H9 (cell line): ENCODE measurements at regions not wholly inside any gene's neighbourhood (a gene's known extent, or its start where the extent isn't known, plus 50 kb on each side); places are given as distances from the start of the nearest gene placed in this dataset.

ENCODE experiments used
- DNase-seq: peaks from one replicate; pipeline ENCODE4 v3.0.0-alpha.2; 2017
- H2AFZ ChIP-seq: one replicate; pipeline ENCODE4 v1.6.1; 2013; ENCODE audit warnings: mild to moderate bottlenecking, low read length, control low read depth, moderate library complexity
- H2AK5ac ChIP-seq: 2 replicates; pipeline ENCODE4 v1.6.1; 2013; ENCODE audit warnings: low read length, control low read depth, mixed read lengths; ENCODE audit not compliant: insufficient read length
- H2BK120ac ChIP-seq: one replicate; pipeline ENCODE4 v1.6.1; 2013; ENCODE audit warnings: low read depth, mild to moderate bottlenecking, low read length, control low read depth, inconsistent platforms; ENCODE audit not compliant: poor library complexity, severe bottlenecking
- H2BK12ac ChIP-seq: 2 replicates; pipeline ENCODE4 v1.6.1; 2013; ENCODE audit warnings: low read length, control low read depth, mixed read lengths, low read depth; ENCODE audit not compliant: insufficient read length
- H2BK15ac ChIP-seq: 2 replicates; pipeline ENCODE4 v1.6.1; 2013; ENCODE audit warnings: low read depth, low read length, control low read depth
- H2BK20ac ChIP-seq: one replicate; pipeline ENCODE4 v1.6.1; 2013; ENCODE audit warnings: low read depth, mild to moderate bottlenecking, low read length, control low read depth, inconsistent platforms; ENCODE audit not compliant: poor library complexity, severe bottlenecking
- H2BK5ac ChIP-seq: 2 replicates; pipeline ENCODE4 v1.6.1; 2013; ENCODE audit warnings: low read length, control low read depth, mixed read lengths; ENCODE audit not compliant: insufficient read length
- H3K14ac ChIP-seq: 2 replicates; pipeline ENCODE4 v1.6.1; 2013; ENCODE audit warnings: low read length, control low read depth; ENCODE audit not compliant: insufficient read depth
- H3K18ac ChIP-seq: 2 replicates; pipeline ENCODE4 v1.6.1; 2013; ENCODE audit warnings: low read depth, mild to moderate bottlenecking, mixed read lengths, low read length, control low read depth; ENCODE audit not compliant: insufficient read length
- H3K23ac ChIP-seq: 2 replicates; pipeline ENCODE4 v1.6.1; 2013; ENCODE audit warnings: low read length, control low read depth, mixed read lengths, low read depth; ENCODE audit not compliant: insufficient read length
- H3K23me2 ChIP-seq: 2 replicates; pipeline ENCODE4 v1.6.1; 2013; ENCODE audit warnings: low read depth, mild to moderate bottlenecking, mixed read lengths, low read length, control low read depth; ENCODE audit not compliant: insufficient read length, poor library complexity, severe bottlenecking
- H3K27ac ChIP-seq: 2 replicates; pipeline ENCODE4 v1.5.1; 2013; ENCODE audit warnings: low read length, control low read depth, mixed read lengths, low read depth; ENCODE audit not compliant: insufficient read length
- H3K27me3 ChIP-seq: 2 replicates; pipeline ENCODE4 v1.6.1; 2013; ENCODE audit warnings: low read length, control low read depth, inconsistent platforms; ENCODE audit not compliant: insufficient read depth
- H3K4ac ChIP-seq: 2 replicates; pipeline ENCODE4 v1.6.1; 2013; ENCODE audit warnings: low read depth, mild to moderate bottlenecking, control low read depth, inconsistent platforms, low read length, moderate library complexity
- H3K4me1 ChIP-seq: 2 replicates; pipeline ENCODE4 v1.6.1; 2013; ENCODE audit warnings: low read length, control low read depth, inconsistent platforms; ENCODE audit not compliant: insufficient read depth
- H3K4me2 ChIP-seq: 2 replicates; pipeline ENCODE4 v1.6.1; 2013; ENCODE audit warnings: low read length, control low read depth, mixed read lengths; ENCODE audit not compliant: insufficient read length, insufficient read depth
- H3K56ac ChIP-seq: 2 replicates; pipeline ENCODE4 v1.6.1; 2013; ENCODE audit warnings: low read depth, mild to moderate bottlenecking, mixed read lengths, low read length, control low read depth; ENCODE audit not compliant: insufficient read length
- H3K79me1 ChIP-seq: 2 replicates; pipeline ENCODE4 v1.6.1; 2013; ENCODE audit warnings: low read depth, mild to moderate bottlenecking, moderate library complexity, low read length, control low read depth, inconsistent platforms; ENCODE audit not compliant: insufficient read depth, poor library complexity, severe bottlenecking
- H3K79me2 ChIP-seq: 2 replicates; pipeline ENCODE4 v1.6.1; 2013; ENCODE audit warnings: low read length, control low read depth, inconsistent platforms; ENCODE audit not compliant: insufficient read depth
- H3K9ac ChIP-seq: 2 replicates; pipeline ENCODE4 v1.6.1; 2013; ENCODE audit warnings: low read length, control low read depth, mixed read lengths; ENCODE audit not compliant: insufficient read length; ENCODE audit errors: extremely low read depth
- H3K9me3 ChIP-seq: one replicate; pipeline ENCODE4 v1.6.1; 2013; ENCODE audit warnings: low read depth, low read length, inconsistent platforms; ENCODE audit not compliant: control insufficient read depth
- H3T11ph ChIP-seq: one replicate; pipeline ENCODE4 v1.6.1; 2013; ENCODE audit warnings: mild to moderate bottlenecking, low read length, control low read depth, inconsistent platforms
- H4K20me1 ChIP-seq: one replicate; pipeline ENCODE4 v1.6.1; 2013; ENCODE audit not compliant: control insufficient read depth, insufficient read length, insufficient read depth
- H4K5ac ChIP-seq: 2 replicates; pipeline ENCODE4 v1.6.1; 2013; ENCODE audit warnings: low read depth, mild to moderate bottlenecking, mixed read lengths, low read length, control low read depth; ENCODE audit not compliant: insufficient read length
- H4K8ac ChIP-seq: replicated peaks from 2 replicates; pipeline ENCODE4 v1.6.1; 2013; ENCODE audit warnings: low read length, control low read depth, mixed read lengths, low read depth; ENCODE audit not compliant: insufficient read length
- H4K91ac ChIP-seq: 2 replicates; pipeline ENCODE4 v1.6.1; 2013; ENCODE audit warnings: low read depth, mild to moderate bottlenecking, moderate library complexity, mixed read lengths, low read length, control low read depth; ENCODE audit not compliant: insufficient read length
- H3K27ac Mint-ChIP-seq, 3 experiments: 2 replicates in 2 of 3; 3 replicates in 1 of 3; pipeline ENCODE4 v1.8.0; 2020 to 2021; ENCODE audit warnings: mixed read lengths in 3 of 3, mild to moderate bottlenecking in 1 of 3, moderate library complexity in 1 of 3
- H3K27me3 Mint-ChIP-seq: 2 replicates; pipeline ENCODE4 v1.8.0; 2021; ENCODE audit warnings: low read depth, mild to moderate bottlenecking, moderate library complexity, mixed read lengths
- H3K36me3 Mint-ChIP-seq, 3 experiments: 2 replicates in 2 of 3; 3 replicates in 1 of 3; pipeline ENCODE4 v1.8.0; 2020 to 2021; ENCODE audit warnings: low read depth in 3 of 3, mixed read lengths in 3 of 3; ENCODE audit not compliant: insufficient read depth in 1 of 3
- H3K4me1 Mint-ChIP-seq, 2 experiments: 2 replicates each; pipeline ENCODE4 v1.8.0; 2020; ENCODE audit warnings: mixed read lengths in 2 of 2
- H3K4me3 Mint-ChIP-seq, 2 experiments: 2 replicates in 1 of 2; 3 replicates in 1 of 2; pipeline ENCODE4 v1.8.0; 2020 to 2021; ENCODE audit warnings: mild to moderate bottlenecking in 2 of 2, mixed read lengths in 2 of 2, moderate library complexity in 1 of 2
- H3K9me3 Mint-ChIP-seq, 2 experiments: 2 replicates in 1 of 2; 3 replicates in 1 of 2; pipeline ENCODE4 v1.8.0; 2020; ENCODE audit warnings: mild to moderate bottlenecking in 2 of 2, mixed read lengths in 2 of 2, moderate library complexity in 1 of 2
- WGBS: extraction: QIAGEN DNeasy Blood & Tissue Kit; methylation state at CpG from one replicate; pipeline ENCODE4 v1.1.7; 2013; ENCODE audit warnings: missing lambda C conversion rate, low lambda C conversion rate, mixed read lengths; ENCODE audit not compliant: insufficient read length; ENCODE audit errors: extremely low coverage; 5-methylcytosine and 5-hydroxymethylcytosine counted together
- TF ChIP-seq, protein P1 (sequence below): fragments of 200-600 bp; sonication (generic); conservative IDR thresholded peaks from 3 replicates; pipeline ENCODE4 v1.8.0; 2021; ENCODE audit warnings: antibody characterized with exemption, mild to moderate bottlenecking

DNA sequence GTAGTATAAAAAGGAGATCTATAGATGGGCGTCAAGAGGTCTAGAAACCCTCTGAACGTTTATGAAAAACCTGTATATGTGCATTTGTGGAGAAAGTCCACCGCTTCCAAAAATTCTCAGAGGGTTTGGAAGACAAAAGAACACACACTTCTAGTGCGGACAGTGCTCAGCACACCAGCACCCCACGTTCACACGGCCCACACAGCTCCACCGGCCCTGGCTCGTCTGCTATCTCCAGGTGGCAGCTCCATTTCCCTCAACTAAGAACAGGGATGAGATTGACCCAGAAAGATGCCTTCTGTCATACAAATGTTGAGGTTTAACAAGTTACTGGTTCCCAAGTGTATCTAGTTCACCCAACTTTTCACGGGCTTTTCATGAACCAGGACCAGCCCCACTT lies 255.1 kb downstream of the NR2F1-AS1 start:
- no peak overlapping the region for H3K4ac ChIP-seq
- Mint-ChIP-seq H3K36me3 (no peaks in the 10 kb centered on the region), H3K9me3 (no peaks in the 10 kb centered on the region), H3K27me3 (no peaks in the 10 kb centered on the region), H3K4me3 (no peak overlapping the region), H3K4me1 (no peaks in the 10 kb centered on the region), H3K27ac (no peak overlapping the region)
- H3K79me1 ChIP-seq, result no peaks in the 10 kb centered on the region
- H2AK5ac ChIP-seq, result no peak overlapping the region
- no peak for DNase-seq
- H4K5ac ChIP-seq, result no peak overlapping the region
- H3K9ac ChIP-seq, result no peak overlapping the region
- H3K27me3 ChIP-seq, result no peaks in the 10 kb centered on the region
- H3K23me2 ChIP-seq, result no peaks in the 10 kb centered on the region
- H3K9me3 ChIP-seq, result no peaks in the 10 kb centered on the region
- H3T11ph ChIP-seq, result no peak overlapping the region
- H3K23ac ChIP-seq, result no peak overlapping the region
- no peak overlapping the region for H2BK5ac ChIP-seq
- no peak overlapping the region for H2BK12ac ChIP-seq
- no peak overlapping the region for H2BK15ac ChIP-seq
- no peaks in the 10 kb centered on the region for H3K79me2 ChIP-seq
- TF ChIP-seq, protein P1, sequence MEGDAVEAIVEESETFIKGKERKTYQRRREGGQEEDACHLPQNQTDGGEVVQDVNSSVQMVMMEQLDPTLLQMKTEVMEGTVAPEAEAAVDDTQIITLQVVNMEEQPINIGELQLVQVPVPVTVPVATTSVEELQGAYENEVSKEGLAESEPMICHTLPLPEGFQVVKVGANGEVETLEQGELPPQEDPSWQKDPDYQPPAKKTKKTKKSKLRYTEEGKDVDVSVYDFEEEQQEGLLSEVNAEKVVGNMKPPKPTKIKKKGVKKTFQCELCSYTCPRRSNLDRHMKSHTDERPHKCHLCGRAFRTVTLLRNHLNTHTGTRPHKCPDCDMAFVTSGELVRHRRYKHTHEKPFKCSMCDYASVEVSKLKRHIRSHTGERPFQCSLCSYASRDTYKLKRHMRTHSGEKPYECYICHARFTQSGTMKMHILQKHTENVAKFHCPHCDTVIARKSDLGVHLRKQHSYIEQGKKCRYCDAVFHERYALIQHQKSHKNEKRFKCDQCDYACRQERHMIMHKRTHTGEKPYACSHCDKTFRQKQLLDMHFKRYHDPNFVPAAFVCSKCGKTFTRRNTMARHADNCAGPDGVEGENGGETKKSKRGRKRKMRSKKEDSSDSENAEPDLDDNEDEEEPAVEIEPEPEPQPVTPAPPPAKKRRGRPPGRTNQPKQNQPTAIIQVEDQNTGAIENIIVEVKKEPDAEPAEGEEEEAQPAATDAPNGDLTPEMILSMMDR, result no peak
- H2BK120ac ChIP-seq, result no peak overlapping the region
- H3K27ac ChIP-seq, result no peak overlapping the region
- no peak overlapping the region for H3K4me2 ChIP-seq
- no peak overlapping the region for H2AFZ ChIP-seq
- H4K91ac ChIP-seq, result no peak overlapping the region
- no peak overlapping the region for H2BK20ac ChIP-seq
- no peaks in the 10 kb centered on the region for H3K4me1 ChIP-seq
- WGBS, result no CpG with 5 or more reads among the region's 9 CpGs
- no peak overlapping the region for H3K14ac ChIP-seq
- no peak overlapping the region for H3K18ac ChIP-seq
- H3K56ac ChIP-seq, result no peak overlapping the region
- H4K8ac ChIP-seq, result no peak overlapping the region
- H4K20me1 ChIP-seq, result no peaks in the 10 kb centered on the region
